H9 (cell line): ENCODE measurements at regions not wholly inside any gene's neighbourhood (a gene's known extent, or its start where the extent isn't known, plus 50 kb on each side); places are given as distances from the start of the nearest gene placed in this dataset.

Experiments used
- DNase-seq: peaks from one replicate; pipeline ENCODE4 v3.0.0-alpha.2; 2017
- H2AFZ ChIP-seq: one replicate; pipeline ENCODE4 v1.6.1; 2013; ENCODE audit warnings: mild to moderate bottlenecking, low read length, control low read depth, moderate library complexity
- H2AK5ac ChIP-seq: 2 replicates; pipeline ENCODE4 v1.6.1; 2013; ENCODE audit warnings: low read length, control low read depth, mixed read lengths; ENCODE audit not compliant: insufficient read length
- H2BK120ac ChIP-seq: one replicate; pipeline ENCODE4 v1.6.1; 2013; ENCODE audit warnings: low read depth, mild to moderate bottlenecking, low read length, control low read depth, inconsistent platforms; ENCODE audit not compliant: poor library complexity, severe bottlenecking
- H2BK12ac ChIP-seq: 2 replicates; pipeline ENCODE4 v1.6.1; 2013; ENCODE audit warnings: low read length, control low read depth, mixed read lengths, low read depth; ENCODE audit not compliant: insufficient read length
- H2BK15ac ChIP-seq: 2 replicates; pipeline ENCODE4 v1.6.1; 2013; ENCODE audit warnings: low read depth, low read length, control low read depth
- H2BK20ac ChIP-seq: one replicate; pipeline ENCODE4 v1.6.1; 2013; ENCODE audit warnings: low read depth, mild to moderate bottlenecking, low read length, control low read depth, inconsistent platforms; ENCODE audit not compliant: poor library complexity, severe bottlenecking
- H2BK5ac ChIP-seq: 2 replicates; pipeline ENCODE4 v1.6.1; 2013; ENCODE audit warnings: low read length, control low read depth, mixed read lengths; ENCODE audit not compliant: insufficient read length
- H3K14ac ChIP-seq: 2 replicates; pipeline ENCODE4 v1.6.1; 2013; ENCODE audit warnings: low read length, control low read depth; ENCODE audit not compliant: insufficient read depth
- H3K18ac ChIP-seq: 2 replicates; pipeline ENCODE4 v1.6.1; 2013; ENCODE audit warnings: low read depth, mild to moderate bottlenecking, mixed read lengths, low read length, control low read depth; ENCODE audit not compliant: insufficient read length
- H3K23ac ChIP-seq: 2 replicates; pipeline ENCODE4 v1.6.1; 2013; ENCODE audit warnings: low read length, control low read depth, mixed read lengths, low read depth; ENCODE audit not compliant: insufficient read length
- H3K23me2 ChIP-seq: 2 replicates; pipeline ENCODE4 v1.6.1; 2013; ENCODE audit warnings: low read depth, mild to moderate bottlenecking, mixed read lengths, low read length, control low read depth; ENCODE audit not compliant: insufficient read length, poor library complexity, severe bottlenecking
- H3K27ac ChIP-seq: 2 replicates; pipeline ENCODE4 v1.5.1; 2013; ENCODE audit warnings: low read length, control low read depth, mixed read lengths, low read depth; ENCODE audit not compliant: insufficient read length
- H3K27me3 ChIP-seq: 2 replicates; pipeline ENCODE4 v1.6.1; 2013; ENCODE audit warnings: low read length, control low read depth, inconsistent platforms; ENCODE audit not compliant: insufficient read depth
- H3K4ac ChIP-seq: 2 replicates; pipeline ENCODE4 v1.6.1; 2013; ENCODE audit warnings: low read depth, mild to moderate bottlenecking, control low read depth, inconsistent platforms, low read length, moderate library complexity
- H3K4me1 ChIP-seq: 2 replicates; pipeline ENCODE4 v1.6.1; 2013; ENCODE audit warnings: low read length, control low read depth, inconsistent platforms; ENCODE audit not compliant: insufficient read depth
- H3K4me2 ChIP-seq: 2 replicates; pipeline ENCODE4 v1.6.1; 2013; ENCODE audit warnings: low read length, control low read depth, mixed read lengths; ENCODE audit not compliant: insufficient read length, insufficient read depth
- H3K56ac ChIP-seq: 2 replicates; pipeline ENCODE4 v1.6.1; 2013; ENCODE audit warnings: low read depth, mild to moderate bottlenecking, mixed read lengths, low read length, control low read depth; ENCODE audit not compliant: insufficient read length
- H3K79me1 ChIP-seq: 2 replicates; pipeline ENCODE4 v1.6.1; 2013; ENCODE audit warnings: low read depth, mild to moderate bottlenecking, moderate library complexity, low read length, control low read depth, inconsistent platforms; ENCODE audit not compliant: insufficient read depth, poor library complexity, severe bottlenecking
- H3K79me2 ChIP-seq: 2 replicates; pipeline ENCODE4 v1.6.1; 2013; ENCODE audit warnings: low read length, control low read depth, inconsistent platforms; ENCODE audit not compliant: insufficient read depth
- H3K9ac ChIP-seq: 2 replicates; pipeline ENCODE4 v1.6.1; 2013; ENCODE audit warnings: low read length, control low read depth, mixed read lengths; ENCODE audit not compliant: insufficient read length; ENCODE audit errors: extremely low read depth
- H3K9me3 ChIP-seq: one replicate; pipeline ENCODE4 v1.6.1; 2013; ENCODE audit warnings: low read depth, low read length, inconsistent platforms; ENCODE audit not compliant: control insufficient read depth
- H3T11ph ChIP-seq: one replicate; pipeline ENCODE4 v1.6.1; 2013; ENCODE audit warnings: mild to moderate bottlenecking, low read length, control low read depth, inconsistent platforms
- H4K20me1 ChIP-seq: one replicate; pipeline ENCODE4 v1.6.1; 2013; ENCODE audit not compliant: control insufficient read depth, insufficient read length, insufficient read depth
- H4K5ac ChIP-seq: 2 replicates; pipeline ENCODE4 v1.6.1; 2013; ENCODE audit warnings: low read depth, mild to moderate bottlenecking, mixed read lengths, low read length, control low read depth; ENCODE audit not compliant: insufficient read length
- H4K8ac ChIP-seq: replicated peaks from 2 replicates; pipeline ENCODE4 v1.6.1; 2013; ENCODE audit warnings: low read length, control low read depth, mixed read lengths, low read depth; ENCODE audit not compliant: insufficient read length
- H4K91ac ChIP-seq: 2 replicates; pipeline ENCODE4 v1.6.1; 2013; ENCODE audit warnings: low read depth, mild to moderate bottlenecking, moderate library complexity, mixed read lengths, low read length, control low read depth; ENCODE audit not compliant: insufficient read length
- H3K27ac Mint-ChIP-seq, 3 experiments: 2 replicates in 2 of 3; 3 replicates in 1 of 3; pipeline ENCODE4 v1.8.0; 2020 to 2021; ENCODE audit warnings: mixed read lengths in 3 of 3, mild to moderate bottlenecking in 1 of 3, moderate library complexity in 1 of 3
- H3K27me3 Mint-ChIP-seq: 2 replicates; pipeline ENCODE4 v1.8.0; 2021; ENCODE audit warnings: low read depth, mild to moderate bottlenecking, moderate library complexity, mixed read lengths
- H3K36me3 Mint-ChIP-seq, 3 experiments: 2 replicates in 2 of 3; 3 replicates in 1 of 3; pipeline ENCODE4 v1.8.0; 2020 to 2021; ENCODE audit warnings: low read depth in 3 of 3, mixed read lengths in 3 of 3; ENCODE audit not compliant: insufficient read depth in 1 of 3
- H3K4me1 Mint-ChIP-seq, 2 experiments: 2 replicates each; pipeline ENCODE4 v1.8.0; 2020; ENCODE audit warnings: mixed read lengths in 2 of 2
- H3K4me3 Mint-ChIP-seq, 2 experiments: 2 replicates in 1 of 2; 3 replicates in 1 of 2; pipeline ENCODE4 v1.8.0; 2020 to 2021; ENCODE audit warnings: mild to moderate bottlenecking in 2 of 2, mixed read lengths in 2 of 2, moderate library complexity in 1 of 2
- H3K9me3 Mint-ChIP-seq, 2 experiments: 2 replicates in 1 of 2; 3 replicates in 1 of 2; pipeline ENCODE4 v1.8.0; 2020; ENCODE audit warnings: mild to moderate bottlenecking in 2 of 2, mixed read lengths in 2 of 2, moderate library complexity in 1 of 2
- TF ChIP-seq, protein P1 (sequence below): fragments of 200-600 bp; sonication (generic); conservative IDR thresholded peaks from 3 replicates; pipeline ENCODE4 v1.8.0; 2021; ENCODE audit warnings: antibody characterized with exemption, mild to moderate bottlenecking

- H3K4me1 ChIP-seq, result no peaks in the 10 kb centered on the region
- no peaks in the 10 kb centered on the region; the same call in 1 of the 2 replicates for H3K27me3 Mint-ChIP-seq
- no peak overlapping the region for H2BK15ac ChIP-seq
Observed at GRCh38 chrX:118255921-118256320, 90.0 kb upstream of the WDR44 start.

More at GRCh38 chrX:118255921-118256320, 90.0 kb upstream of the WDR44 start:
- no peak overlapping the region for H2BK5ac ChIP-seq
- H3K56ac ChIP-seq, result no peak overlapping the region
- no peak overlapping the region for H4K91ac ChIP-seq
- H3K9ac ChIP-seq, result no peak overlapping the region
- no peak overlapping the region for H2AK5ac ChIP-seq
- peaks cover 7% of the 10 kb centered on the region for H3K9me3 ChIP-seq
- no peak overlapping the region for H3T11ph ChIP-seq
- TF ChIP-seq, protein P1, sequence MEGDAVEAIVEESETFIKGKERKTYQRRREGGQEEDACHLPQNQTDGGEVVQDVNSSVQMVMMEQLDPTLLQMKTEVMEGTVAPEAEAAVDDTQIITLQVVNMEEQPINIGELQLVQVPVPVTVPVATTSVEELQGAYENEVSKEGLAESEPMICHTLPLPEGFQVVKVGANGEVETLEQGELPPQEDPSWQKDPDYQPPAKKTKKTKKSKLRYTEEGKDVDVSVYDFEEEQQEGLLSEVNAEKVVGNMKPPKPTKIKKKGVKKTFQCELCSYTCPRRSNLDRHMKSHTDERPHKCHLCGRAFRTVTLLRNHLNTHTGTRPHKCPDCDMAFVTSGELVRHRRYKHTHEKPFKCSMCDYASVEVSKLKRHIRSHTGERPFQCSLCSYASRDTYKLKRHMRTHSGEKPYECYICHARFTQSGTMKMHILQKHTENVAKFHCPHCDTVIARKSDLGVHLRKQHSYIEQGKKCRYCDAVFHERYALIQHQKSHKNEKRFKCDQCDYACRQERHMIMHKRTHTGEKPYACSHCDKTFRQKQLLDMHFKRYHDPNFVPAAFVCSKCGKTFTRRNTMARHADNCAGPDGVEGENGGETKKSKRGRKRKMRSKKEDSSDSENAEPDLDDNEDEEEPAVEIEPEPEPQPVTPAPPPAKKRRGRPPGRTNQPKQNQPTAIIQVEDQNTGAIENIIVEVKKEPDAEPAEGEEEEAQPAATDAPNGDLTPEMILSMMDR, result no peak
- peaks cover 3% of the 10 kb centered on the region in 2 experiments; a peak in 3 of 4 replicates for H3K4me1 Mint-ChIP-seq
- no peak overlapping the region for H3K4me2 ChIP-seq
- no peaks in the 10 kb centered on the region for H3K23me2 ChIP-seq
- H3K14ac ChIP-seq, result no peak overlapping the region
- H4K20me1 ChIP-seq, result no peaks in the 10 kb centered on the region
- no peak overlapping the region for H3K27ac Mint-ChIP-seq
- no peak overlapping the region for H3K23ac ChIP-seq
- no peak overlapping the region for H2BK12ac ChIP-seq
- H3K18ac ChIP-seq, result no peak overlapping the region
- H3K4me3 Mint-ChIP-seq, result no peak overlapping the region
- no peak overlapping the region for H3K4ac ChIP-seq
- H2AFZ ChIP-seq, result no peak overlapping the region
- no peaks in the 10 kb centered on the region; a peak in 1 of 7 replicates for H3K36me3 Mint-ChIP-seq
- no peak for DNase-seq
- H3K9me3 Mint-ChIP-seq, result peaks cover 0 to 54% of the 10 kb centered on the region in 2 experiments; a peak in 3 of 5 replicates
- H4K8ac ChIP-seq, result no peak overlapping the region
- no peak overlapping the region for H2BK20ac ChIP-seq
- no peak overlapping the region for H4K5ac ChIP-seq
- H3K27ac ChIP-seq, result no peak overlapping the region
- no peaks in the 10 kb centered on the region for H3K27me3 ChIP-seq
- H3K79me1 ChIP-seq, result no peaks in the 10 kb centered on the region
- no peaks in the 10 kb centered on the region for H3K79me2 ChIP-seq
- H2BK120ac ChIP-seq, result no peak overlapping the region
